Thymus (tissue), 11 donors: ENCODE measurements at regions not wholly inside any gene's neighbourhood (a gene's known extent, or its start where the extent isn't known, plus 50 kb on each side); places are given as distances from the start of the nearest gene placed in this dataset.
"Not testable (repeated sequence)": the region's sequence is repeated elsewhere in the genome, so short reads cannot be mapped to it uniquely, and the experiment has no call there.

ENCODE experiments used
- DNase-seq, 9 donors: peaks; one replicate each; pipeline ENCODE4 v3.0.0-alpha.2; 2013; ENCODE audit warnings: low spot score in 9 of 9, low read depth in 6 of 9, missing footprints in 1 of 9
- H3K27ac ChIP-seq, 2 donors: one replicate each; pipeline ENCODE4 v1.5.1; 2013; ENCODE audit warnings: control low read depth in 1 of 2, low read depth in 1 of 2, low read length in 1 of 2, mild to moderate bottlenecking in 1 of 2, moderate library complexity in 1 of 2
- H3K27me3 ChIP-seq, 2 donors: one replicate each; pipeline ENCODE4 v1.5.1; 2013; ENCODE audit warnings: low read length in 1 of 2; ENCODE audit not compliant: control insufficient read depth in 2 of 2, insufficient read depth in 1 of 2
- H3K36me3 ChIP-seq, 2 donors: one replicate each; pipeline ENCODE4 v1.5.1; 2013; ENCODE audit warnings: low read length in 1 of 2, mild to moderate bottlenecking in 1 of 2, moderate library complexity in 1 of 2; ENCODE audit not compliant: control insufficient read depth in 2 of 2, insufficient read depth in 2 of 2
- H3K4me1 ChIP-seq, 2 donors: one replicate each; pipeline ENCODE4 v1.5.1; 2013; ENCODE audit warnings: low read length in 2 of 2; ENCODE audit not compliant: control insufficient read depth in 2 of 2, insufficient read depth in 2 of 2
- H3K4me3 ChIP-seq, 2 donors: one replicate each; pipeline ENCODE4 v1.5.1; 2013; ENCODE audit warnings: low read length in 2 of 2, control low read depth in 1 of 2, mild to moderate bottlenecking in 1 of 2
- H3K9me3 ChIP-seq, 2 donors: one replicate each; pipeline ENCODE4 v1.5.1; 2013; ENCODE audit warnings: low read length in 1 of 2, mild to moderate bottlenecking in 1 of 2; ENCODE audit not compliant: control insufficient read depth in 2 of 2, insufficient read depth in 1 of 2
- WGBS: extraction: QIAGEN DNeasy Blood & Tissue Kit; methylation state at CpG from one replicate; pipeline ENCODE4 v1.1.7; 2013; 5-methylcytosine and 5-hydroxymethylcytosine counted together
- donor health status: healthy.

DNA sequence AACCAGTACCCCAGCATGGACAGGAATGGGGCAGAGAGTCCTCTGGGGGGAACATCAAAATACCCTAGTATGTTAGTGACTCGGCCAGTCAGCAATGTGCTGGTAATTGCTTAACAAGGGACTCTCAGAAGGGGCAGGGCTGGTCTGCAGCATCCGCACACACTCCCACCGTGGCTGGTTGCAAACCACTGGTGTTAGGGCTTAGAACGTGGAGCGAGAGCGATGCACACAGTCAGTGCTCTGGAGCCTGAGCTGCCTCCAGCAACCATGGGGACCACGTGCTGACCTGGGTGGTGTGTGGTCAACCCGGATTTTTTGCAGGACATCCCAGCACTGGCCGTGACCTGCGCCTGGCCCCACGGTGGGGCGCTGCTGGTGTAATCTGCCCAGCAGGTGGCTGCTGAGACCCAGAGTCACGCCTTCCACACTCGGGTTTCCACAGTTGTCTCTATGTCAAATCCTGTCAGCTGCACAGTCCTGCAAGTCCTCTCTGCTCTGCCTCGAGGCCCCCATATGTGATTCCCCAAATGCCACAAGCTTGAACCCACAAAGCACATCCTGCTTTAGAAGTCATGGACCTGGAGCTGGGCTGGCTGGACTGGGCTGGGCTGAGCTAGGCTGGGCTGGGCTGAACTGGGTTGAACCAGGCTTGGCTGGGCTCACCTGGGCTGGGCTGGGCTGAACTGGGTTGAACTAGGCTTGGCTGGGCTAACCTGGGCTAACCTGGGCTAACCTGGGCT is 50.6 kb upstream of the GPC1 start:
- no peaks in the 10 kb centered on the region for H3K36me3 ChIP-seq
- H3K9me3 ChIP-seq = no peaks in the 10 kb centered on the region
- H3K27ac ChIP-seq = no peak overlapping the region
- DNase-seq = no peak
- no peak overlapping the region for H3K4me3 ChIP-seq
- H3K27me3 ChIP-seq = no peaks in the 10 kb centered on the region
- WGBS = 89% methylated on average over 15 of the region's 15 CpGs
- H3K4me1 ChIP-seq = peaks cover 2 to 3% of the 10 kb centered on the region in 2 donors

DNA sequence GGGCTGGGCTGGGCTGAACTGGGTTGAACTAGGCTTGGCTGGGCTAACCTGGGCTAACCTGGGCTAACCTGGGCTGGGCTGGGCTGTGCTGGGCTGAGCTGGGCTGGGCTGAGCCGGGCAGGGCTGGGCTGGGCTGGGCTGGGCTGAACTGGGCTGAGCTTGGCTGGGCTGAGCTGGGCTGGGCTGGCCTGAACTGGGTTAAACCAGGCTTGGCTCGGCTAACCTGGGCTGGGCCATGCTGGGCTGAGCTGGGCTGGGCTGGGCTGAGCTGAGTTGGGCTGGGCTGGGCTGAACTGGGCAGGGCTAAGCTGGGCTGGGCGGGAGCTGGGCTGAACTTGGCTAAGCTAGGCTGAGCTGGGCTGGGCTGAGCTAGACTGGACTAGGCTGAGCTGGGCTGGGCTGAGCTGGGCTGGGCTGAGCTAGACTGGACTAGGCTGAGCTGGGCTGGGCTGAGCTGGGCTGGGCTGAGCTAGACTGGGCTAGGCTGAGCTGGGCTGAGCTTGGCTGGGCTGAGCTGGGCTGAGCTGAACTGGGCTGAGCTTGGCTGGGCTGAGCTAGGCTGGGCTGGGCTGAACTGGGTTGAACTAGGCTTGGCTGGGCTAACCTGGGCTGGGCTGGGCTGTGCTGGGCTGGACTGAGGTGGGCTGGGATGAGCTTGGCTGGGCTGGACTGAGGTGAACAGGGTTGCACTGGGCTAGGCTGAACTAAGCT is 49.9 kb upstream of the GPC1 start:
- H3K9me3 ChIP-seq, H3K36me3 ChIP-seq, H3K27me3 ChIP-seq, DNase-seq, H3K4me1 ChIP-seq, H3K4me3 ChIP-seq, H3K27ac ChIP-seq: not testable (repeated sequence)
- WGBS = 92% methylated on average over 3 of the region's 3 CpGs
